ENCODE measurements at regions not wholly inside any gene's neighbourhood (a gene's known extent, or its start where the extent isn't known, plus 50 kb on each side); places are given as distances from the start of the nearest gene placed in this dataset.

- Histone ChIP-seq H3K9me3 (ENCODE audit: control insufficient read depth, low read length) (no peaks in the 10 kb centered on the region), H3K36me3 (ENCODE audit: control insufficient read depth, insufficient read depth, low read length) (no peaks in the 10 kb centered on the region), H3K4me1 (ENCODE audit: control insufficient read depth, insufficient read depth, low read length) (no peaks in the 10 kb centered on the region), H3K4me3 (ENCODE audit: insufficient read depth, low read depth, low read length) (no peak overlapping the region), H3K27me3 (ENCODE audit: control insufficient read depth, insufficient read depth, low read length, poor library complexity, severe bottlenecking) (no peaks in the 10 kb centered on the region), H3K27ac (ENCODE audit: insufficient read depth, low read depth, low read length, poor library complexity, severe bottlenecking) (no peak overlapping the region)
- 93 to 94% methylated on average over 9 to 10 of the region's 10 CpGs for WGBS, 2 experiments
These were observed 256.1 kb downstream of the KLF6 start for GRCh38 chr10:3528823-3529403.

- H3K36me3 ChIP-seq (ENCODE audit: control insufficient read depth, insufficient read depth, low read length), result no peaks in the 10 kb centered on the region
- H3K27ac ChIP-seq (ENCODE audit: insufficient read depth, low read depth, low read length, poor library complexity, severe bottlenecking), result no peak overlapping the region
- no peaks in the 10 kb centered on the region for H3K27me3 ChIP-seq (ENCODE audit: control insufficient read depth, insufficient read depth, low read length, poor library complexity, severe bottlenecking)
- H3K9me3 ChIP-seq (ENCODE audit: control insufficient read depth, low read length), result no peaks in the 10 kb centered on the region
- no peaks in the 10 kb centered on the region for H3K4me1 ChIP-seq (ENCODE audit: control insufficient read depth, insufficient read depth, low read length)
- WGBS, 2 experiments, result 95% methylated on average over 3 of the region's 3 CpGs
- no peak overlapping the region for H3K4me3 ChIP-seq (ENCODE audit: insufficient read depth, low read depth, low read length)
These were observed 256.7 kb downstream of the KLF6 start for GRCh38 chr10:3528271-3528670.

- WGBS, 2 experiments, result 93% methylated on average over 5 of the region's 5 CpGs
- no peaks in the 10 kb centered on the region for H3K27me3 ChIP-seq (ENCODE audit: control insufficient read depth, insufficient read depth, low read length, poor library complexity, severe bottlenecking)
- no peaks in the 10 kb centered on the region for H3K36me3 ChIP-seq (ENCODE audit: control insufficient read depth, insufficient read depth, low read length)
- no peaks in the 10 kb centered on the region for H3K9me3 ChIP-seq (ENCODE audit: control insufficient read depth, low read length)
- H3K27ac ChIP-seq (ENCODE audit: insufficient read depth, low read depth, low read length, poor library complexity, severe bottlenecking), result no peak overlapping the region
- no peak overlapping the region for H3K4me3 ChIP-seq (ENCODE audit: insufficient read depth, low read depth, low read length)
- H3K4me1 ChIP-seq (ENCODE audit: control insufficient read depth, insufficient read depth, low read length), result no peaks in the 10 kb centered on the region
These were observed 257.1 kb downstream of the KLF6 start for GRCh38 chr10:3527869-3528268.

GRCh38 chr10:3526727-3527501 is 258.1 kb downstream of the KLF6 start:
- Histone ChIP-seq H3K36me3 (ENCODE audit: control insufficient read depth, insufficient read depth, low read length) (no peaks in the 10 kb centered on the region), H3K27me3 (ENCODE audit: control insufficient read depth, insufficient read depth, low read length, poor library complexity, severe bottlenecking) (no peaks in the 10 kb centered on the region), H3K4me3 (ENCODE audit: insufficient read depth, low read depth, low read length) (no peak overlapping the region), H3K27ac (ENCODE audit: insufficient read depth, low read depth, low read length, poor library complexity, severe bottlenecking) (no peak overlapping the region), H3K4me1 (ENCODE audit: control insufficient read depth, insufficient read depth, low read length) (no peaks in the 10 kb centered on the region), H3K9me3 (ENCODE audit: control insufficient read depth, low read length) (no peaks in the 10 kb centered on the region)
- 85 to 93% methylated on average over 5 to 6 of the region's 6 CpGs for WGBS, 2 experiments

- Histone ChIP-seq H3K36me3 (ENCODE audit: control insufficient read depth, insufficient read depth, low read length) (no peaks in the 10 kb centered on the region), H3K9me3 (ENCODE audit: control insufficient read depth, low read length) (no peaks in the 10 kb centered on the region), H3K27ac (ENCODE audit: insufficient read depth, low read depth, low read length, poor library complexity, severe bottlenecking) (no peak overlapping the region), H3K27me3 (ENCODE audit: control insufficient read depth, insufficient read depth, low read length, poor library complexity, severe bottlenecking) (no peaks in the 10 kb centered on the region), H3K4me1 (ENCODE audit: control insufficient read depth, insufficient read depth, low read length) (no peaks in the 10 kb centered on the region), H3K4me3 (ENCODE audit: insufficient read depth, low read depth, low read length) (no peak overlapping the region)
- 91 to 92% methylated on average over 11 of the region's 11 CpGs for WGBS, 2 experiments
These were observed 259.1 kb downstream of the KLF6 start for GRCh38 chr10:3525832-3526449.

GRCh38 chr10:3524086-3524960 is 260.7 kb downstream of the KLF6 start:
- 91 to 92% methylated on average over 6 to 7 of the region's 7 CpGs for WGBS, 2 experiments
- H3K27me3 ChIP-seq (ENCODE audit: control insufficient read depth, insufficient read depth, low read length, poor library complexity, severe bottlenecking), result no peaks in the 10 kb centered on the region
- no peak overlapping the region for H3K4me3 ChIP-seq (ENCODE audit: insufficient read depth, low read depth, low read length)
- no peak overlapping the region for H3K27ac ChIP-seq (ENCODE audit: insufficient read depth, low read depth, low read length, poor library complexity, severe bottlenecking)
- H3K4me1 ChIP-seq (ENCODE audit: control insufficient read depth, insufficient read depth, low read length), result no peaks in the 10 kb centered on the region
- H3K9me3 ChIP-seq (ENCODE audit: control insufficient read depth, low read length), result no peaks in the 10 kb centered on the region
- H3K36me3 ChIP-seq (ENCODE audit: control insufficient read depth, insufficient read depth, low read length), result no peaks in the 10 kb centered on the region

- no peaks in the 10 kb centered on the region for H3K4me1 ChIP-seq (ENCODE audit: control insufficient read depth, insufficient read depth, low read length)
- no peaks in the 10 kb centered on the region for H3K27me3 ChIP-seq (ENCODE audit: control insufficient read depth, insufficient read depth, low read length, poor library complexity, severe bottlenecking)
- H3K9me3 ChIP-seq (ENCODE audit: control insufficient read depth, low read length), result no peaks in the 10 kb centered on the region
- H3K4me3 ChIP-seq (ENCODE audit: insufficient read depth, low read depth, low read length), result no peak overlapping the region
- no peaks in the 10 kb centered on the region for H3K36me3 ChIP-seq (ENCODE audit: control insufficient read depth, insufficient read depth, low read length)
- 94% methylated on average over 13 of the region's 13 CpGs for WGBS, 2 experiments
- H3K27ac ChIP-seq (ENCODE audit: insufficient read depth, low read depth, low read length, poor library complexity, severe bottlenecking), result no peak overlapping the region
These were observed 261.5 kb downstream of the KLF6 start for GRCh38 chr10:3523309-3524050.

- Histone ChIP-seq H3K36me3 (ENCODE audit: control insufficient read depth, insufficient read depth, low read length) (no peaks in the 10 kb centered on the region), H3K4me1 (ENCODE audit: control insufficient read depth, insufficient read depth, low read length) (peaks cover 4% of the 10 kb centered on the region), H3K9me3 (ENCODE audit: control insufficient read depth, low read length) (no peaks in the 10 kb centered on the region), H3K4me3 (ENCODE audit: insufficient read depth, low read depth, low read length) (no peak overlapping the region), H3K27me3 (ENCODE audit: control insufficient read depth, insufficient read depth, low read length, poor library complexity, severe bottlenecking) (no peaks in the 10 kb centered on the region), H3K27ac (ENCODE audit: insufficient read depth, low read depth, low read length, poor library complexity, severe bottlenecking) (no peak overlapping the region)
- WGBS, 2 experiments, result 97 to 98% methylated on average over 15 of the region's 15 CpGs
These were observed 268.1 kb downstream of the KLF6 start for GRCh38 chr10:3516923-3517255.

GRCh38 chr10:3516234-3516922 is 268.6 kb downstream of the KLF6 start:
- WGBS, 2 experiments, result 78 to 80% methylated on average over 13 to 14 of the region's 14 CpGs
- Histone ChIP-seq H3K4me1 (ENCODE audit: control insufficient read depth, insufficient read depth, low read length) (peaks cover 4% of the 10 kb centered on the region), H3K4me3 (ENCODE audit: insufficient read depth, low read depth, low read length) (no peak overlapping the region), H3K9me3 (ENCODE audit: control insufficient read depth, low read length) (no peaks in the 10 kb centered on the region), H3K27me3 (ENCODE audit: control insufficient read depth, insufficient read depth, low read length, poor library complexity, severe bottlenecking) (no peaks in the 10 kb centered on the region), H3K27ac (ENCODE audit: insufficient read depth, low read depth, low read length, poor library complexity, severe bottlenecking) (no peak overlapping the region), H3K36me3 (ENCODE audit: control insufficient read depth, insufficient read depth, low read length) (no peaks in the 10 kb centered on the region)

All from ectodermal cell (in vitro differentiated cells).